DND-41 (cell line): ENCODE measurements at regions not wholly inside any gene's neighbourhood (a gene's known extent, or its start where the extent isn't known, plus 50 kb on each side); places are given as distances from the start of the nearest gene placed in this dataset.

Experiments used
- EZH2 ChIP-seq: IDR thresholded peaks from 3 replicates; pipeline ENCODE4 v1.6.1; 2012; ENCODE audit warnings: borderline replicate concordance, low read depth, mild to moderate bottlenecking, moderate library complexity, low read length, inconsistent platforms; ENCODE audit not compliant: severe bottlenecking
- TF ChIP-seq, protein P1 (sequence below): IDR thresholded peaks from 2 replicates; pipeline ENCODE4 v1.5.1; 2012; ENCODE audit warnings: borderline replicate concordance, low read length, moderate library complexity, mild to moderate bottlenecking; ENCODE audit not compliant: poor library complexity, severe bottlenecking; ENCODE audit errors: extremely low read depth

DNA sequence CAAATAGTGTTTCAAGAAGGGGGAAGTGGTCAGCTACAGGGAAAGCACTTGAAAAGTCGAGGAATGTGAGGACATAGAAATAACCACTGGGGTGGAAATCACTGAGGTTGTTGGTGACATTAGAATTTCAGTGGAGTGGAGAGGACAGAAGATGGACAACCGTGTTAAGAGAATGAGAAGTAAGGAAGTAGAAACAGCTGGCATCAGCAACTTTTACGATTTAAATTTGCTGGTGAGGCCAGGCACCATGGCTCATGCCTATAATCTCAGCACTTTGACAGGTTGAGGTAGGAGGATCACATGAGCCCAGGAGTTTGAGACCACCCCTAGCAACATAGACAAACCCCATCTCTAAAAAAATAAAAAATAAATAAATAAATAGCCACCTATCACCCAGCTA lies 83.2 kb upstream of the PSMD7 start:
- TF ChIP-seq, protein P1, sequence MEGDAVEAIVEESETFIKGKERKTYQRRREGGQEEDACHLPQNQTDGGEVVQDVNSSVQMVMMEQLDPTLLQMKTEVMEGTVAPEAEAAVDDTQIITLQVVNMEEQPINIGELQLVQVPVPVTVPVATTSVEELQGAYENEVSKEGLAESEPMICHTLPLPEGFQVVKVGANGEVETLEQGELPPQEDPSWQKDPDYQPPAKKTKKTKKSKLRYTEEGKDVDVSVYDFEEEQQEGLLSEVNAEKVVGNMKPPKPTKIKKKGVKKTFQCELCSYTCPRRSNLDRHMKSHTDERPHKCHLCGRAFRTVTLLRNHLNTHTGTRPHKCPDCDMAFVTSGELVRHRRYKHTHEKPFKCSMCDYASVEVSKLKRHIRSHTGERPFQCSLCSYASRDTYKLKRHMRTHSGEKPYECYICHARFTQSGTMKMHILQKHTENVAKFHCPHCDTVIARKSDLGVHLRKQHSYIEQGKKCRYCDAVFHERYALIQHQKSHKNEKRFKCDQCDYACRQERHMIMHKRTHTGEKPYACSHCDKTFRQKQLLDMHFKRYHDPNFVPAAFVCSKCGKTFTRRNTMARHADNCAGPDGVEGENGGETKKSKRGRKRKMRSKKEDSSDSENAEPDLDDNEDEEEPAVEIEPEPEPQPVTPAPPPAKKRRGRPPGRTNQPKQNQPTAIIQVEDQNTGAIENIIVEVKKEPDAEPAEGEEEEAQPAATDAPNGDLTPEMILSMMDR, result no peak
- TF ChIP-seq EZH2, result no peak
